Activated CD8-positive, alpha-beta memory T cell treated with anti-CD3 and anti-CD28 coated beads, Interleukin-2, amount 50 U/mL, for 1 hour (primary cell): ENCODE measurements at regions not wholly inside any gene's neighbourhood (a gene's known extent, or its start where the extent isn't known, plus 50 kb on each side); places are given as distances from the start of the nearest gene placed in this dataset.
A peak's percentile ranks its signal among the peaks of the same experiment; 100 is the strongest.

Experiments
- DNase-seq: peaks from one replicate; pipeline ENCODE4 v3.0.0-alpha.2; 2020; ENCODE audit errors: extremely low read depth

- DNase-seq, result no peak
These were observed 50.7 kb upstream of the FOXB1 start for GRCh38 chr15:59953392-59953883.

- no peak for DNase-seq
These were observed 51.2 kb upstream of the FOXB1 start for GRCh38 chr15:59952960-59953359.

- no peak for DNase-seq
These were observed 53.3 kb upstream of the FOXB1 start for GRCh38 chr15:59950603-59951388.

- DNase-seq, result no peak
These were observed 55.0 kb upstream of the FOXB1 start for GRCh38 chr15:59948924-59949613.

GRCh38 chr15:59946084-59946483 lies 58.0 kb upstream of the FOXB1 start:
- no peak for DNase-seq

GRCh38 chr15:59945036-59945435 lies 59.1 kb upstream of the FOXB1 start:
- DNase-seq, result no peak

GRCh38 chr15:59941612-59942011 lies 62.5 kb upstream of the FOXB1 start:
- no peak for DNase-seq

- DNase-seq, result no peak
These were observed 63.2 kb upstream of the FOXB1 start for GRCh38 chr15:59940928-59941327.

- DNase-seq, result no peak
These were observed 63.7 kb upstream of the FOXB1 start for GRCh38 chr15:59940456-59940855.

GRCh38 chr15:59936741-59937140 lies 67.4 kb upstream of the FOXB1 start:
- DNase-seq, result no peak

- DNase-seq, result no peak
These were observed 70.5 kb upstream of the FOXB1 start for GRCh38 chr15:59933607-59934006.

- DNase-seq, result no peak
These were observed 72.4 kb upstream of the FOXB1 start for GRCh38 chr15:59931646-59932261.

- no peak for DNase-seq
These were observed 79.1 kb upstream of the FOXB1 start for GRCh38 chr15:59924812-59925522.

GRCh38 chr15:59924096-59924495 lies 80.0 kb upstream of the FOXB1 start:
- DNase-seq, result no peak

- DNase-seq, result no peak
These were observed 80.6 kb upstream of the FOXB1 start for GRCh38 chr15:59923508-59923907.

- DNase-seq, result no peak
These were observed 84.8 kb upstream of the FOXB1 start for GRCh38 chr15:59918994-59919951.

GRCh38 chr15:59917504-59918157 lies 86.5 kb upstream of the FOXB1 start:
- peak; percentile 30 for DNase-seq

GRCh38 chr15:59906046-59906445 lies 98.1 kb upstream of the FOXB1 start:
- DNase-seq, result no peak

GRCh38 chr15:59905176-59905575 lies 98.9 kb upstream of the FOXB1 start:
- DNase-seq, result no peak

- no peak for DNase-seq
These were observed 99.5 kb upstream of the FOXB1 start for GRCh38 chr15:59904450-59905135.
